ENCODE measurements at regions not wholly inside any gene's neighbourhood (a gene's known extent, or its start where the extent isn't known, plus 50 kb on each side); places are given as distances from the start of the nearest gene placed in this dataset.

GRCh38 chr21:28261298-28261697 lies 731.4 kb downstream of the LTN1 start:
- TF ChIP-seq, protein P1, sequence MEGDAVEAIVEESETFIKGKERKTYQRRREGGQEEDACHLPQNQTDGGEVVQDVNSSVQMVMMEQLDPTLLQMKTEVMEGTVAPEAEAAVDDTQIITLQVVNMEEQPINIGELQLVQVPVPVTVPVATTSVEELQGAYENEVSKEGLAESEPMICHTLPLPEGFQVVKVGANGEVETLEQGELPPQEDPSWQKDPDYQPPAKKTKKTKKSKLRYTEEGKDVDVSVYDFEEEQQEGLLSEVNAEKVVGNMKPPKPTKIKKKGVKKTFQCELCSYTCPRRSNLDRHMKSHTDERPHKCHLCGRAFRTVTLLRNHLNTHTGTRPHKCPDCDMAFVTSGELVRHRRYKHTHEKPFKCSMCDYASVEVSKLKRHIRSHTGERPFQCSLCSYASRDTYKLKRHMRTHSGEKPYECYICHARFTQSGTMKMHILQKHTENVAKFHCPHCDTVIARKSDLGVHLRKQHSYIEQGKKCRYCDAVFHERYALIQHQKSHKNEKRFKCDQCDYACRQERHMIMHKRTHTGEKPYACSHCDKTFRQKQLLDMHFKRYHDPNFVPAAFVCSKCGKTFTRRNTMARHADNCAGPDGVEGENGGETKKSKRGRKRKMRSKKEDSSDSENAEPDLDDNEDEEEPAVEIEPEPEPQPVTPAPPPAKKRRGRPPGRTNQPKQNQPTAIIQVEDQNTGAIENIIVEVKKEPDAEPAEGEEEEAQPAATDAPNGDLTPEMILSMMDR (conservative IDR thresholded peaks at IDR 0.05): no peak
- TF ChIP-seq ZFX (IDR thresholded peaks at IDR 0.05): no peak
